DOHH2 (cell line): ENCODE measurements at regions not wholly inside any gene's neighbourhood (a gene's known extent, or its start where the extent isn't known, plus 50 kb on each side); places are given as distances from the start of the nearest gene placed in this dataset.

ENCODE experiments used
- H3F3A ChIP-seq: fragments of 200-600 bp; sonication (generic), shearing (Covaris generic); 2 replicates; pipeline ENCODE4 v1.6.0; 2016; ENCODE audit warnings: antibody characterized with exemption, mild to moderate bottlenecking; ENCODE audit not compliant: control insufficient read depth, insufficient read depth
- H3K27ac ChIP-seq: fragments of 200-600 bp; sonication (generic); 2 replicates; pipeline ENCODE4 v1.5.1; 2014; ENCODE audit warnings: low read depth, mild to moderate bottlenecking, low read length, moderate library complexity
- H3K27me3 ChIP-seq: fragments of 200-600 bp; sonication (generic); 2 replicates; pipeline ENCODE4 v1.6.1; 2014; ENCODE audit warnings: mild to moderate bottlenecking, low read length, mixed read lengths; ENCODE audit not compliant: control insufficient read depth
- H3K36me3 ChIP-seq: fragments of 200-600 bp; sonication (generic); 2 replicates; pipeline ENCODE4 v1.6.1; 2014; ENCODE audit warnings: mild to moderate bottlenecking, low read length, moderate library complexity, mixed read lengths; ENCODE audit not compliant: control insufficient read depth
- H3K4me1 ChIP-seq: fragments of 200-600 bp; sonication (generic); 2 replicates; pipeline ENCODE4 v1.6.1; 2014; ENCODE audit warnings: mild to moderate bottlenecking, low read length, mixed read lengths; ENCODE audit not compliant: control insufficient read depth
- H3K4me2 ChIP-seq: fragments of 200-600 bp; sonication (generic); 2 replicates; pipeline ENCODE4 v1.6.0; 2014; ENCODE audit warnings: mild to moderate bottlenecking, low read length, moderate library complexity
- H3K4me3 ChIP-seq: fragments of 200-600 bp; sonication (generic); 2 replicates; pipeline ENCODE4 v1.5.1; 2014; ENCODE audit warnings: mild to moderate bottlenecking, low read length, mixed read lengths
- H3K79me2 ChIP-seq: fragments of 200-600 bp; sonication (generic); 2 replicates; pipeline ENCODE4 v1.6.1; 2014; ENCODE audit warnings: mild to moderate bottlenecking, low read length, mixed read lengths; ENCODE audit not compliant: control insufficient read depth
- H3K9me2 ChIP-seq: fragments of 200-600 bp; sonication (generic); replicated peaks from 2 replicates; pipeline ENCODE4 v1.6.1; 2014; ENCODE audit warnings: mild to moderate bottlenecking, low read length, mixed read lengths; ENCODE audit not compliant: control insufficient read depth
- H3K9me3 ChIP-seq: fragments of 200-600 bp; sonication (generic); 2 replicates; pipeline ENCODE4 v1.6.1; 2014; ENCODE audit warnings: antibody characterized with exemption, low read length, mixed read lengths; ENCODE audit not compliant: control insufficient read depth, insufficient read depth
- H4K20me1 ChIP-seq: fragments of 200-600 bp; sonication (generic); 2 replicates; pipeline ENCODE4 v1.6.0; 2014; ENCODE audit warnings: low read depth, mild to moderate bottlenecking, antibody characterized with exemption, low read length, moderate library complexity; ENCODE audit not compliant: control insufficient read depth, insufficient read depth
- CTCF ChIP-seq: fragments of 200-600 bp; sonication (generic); IDR thresholded peaks from one replicate; pipeline ENCODE4 v1.5.1; 2014; ENCODE audit warnings: antibody characterized with exemption, mild to moderate bottlenecking, low read depth, low read length; ENCODE audit not compliant: poor library complexity, severe bottlenecking
- EZH2phosphoT487 ChIP-seq: fragments of 200-600 bp; sonication (generic); IDR thresholded peaks from 2 replicates; pipeline ENCODE4 v1.6.1; 2017; ENCODE audit warnings: borderline replicate concordance, mild to moderate bottlenecking, antibody characterized with exemption, low read length, moderate library complexity, mixed read lengths

GRCh38 chr4:93896516-93896915 lies 68.0 kb downstream of the ATOH1 start:
- Histone ChIP-seq H3K9me2 (no peaks in the 10 kb centered on the region), H4K20me1 (no peaks in the 10 kb centered on the region), H3K79me2 (no peaks in the 10 kb centered on the region), H3K4me2 (no peak overlapping the region), H3F3A (no peaks in the 10 kb centered on the region), H3K4me1 (no peaks in the 10 kb centered on the region), H3K9me3 (no peaks in the 10 kb centered on the region), H3K36me3 (no peaks in the 10 kb centered on the region), H3K4me3 (no peak overlapping the region), H3K27ac (no peak overlapping the region), H3K27me3 (no peaks in the 10 kb centered on the region)
- TF ChIP-seq EZH2phosphoT487 (no peak), CTCF (no peak)

- no peak for TF ChIP-seq EZH2phosphoT487
- peak; percentile 55 for TF ChIP-seq CTCF
- no peaks in the 10 kb centered on the region for H3K4me1 ChIP-seq
- no peak overlapping the region for H3K4me2 ChIP-seq
- H3K27ac ChIP-seq = no peak overlapping the region
- no peaks in the 10 kb centered on the region for H3K9me2 ChIP-seq
- no peaks in the 10 kb centered on the region for H3K27me3 ChIP-seq
- no peaks in the 10 kb centered on the region for H3K9me3 ChIP-seq
- H4K20me1 ChIP-seq = no peaks in the 10 kb centered on the region
- no peaks in the 10 kb centered on the region for H3F3A ChIP-seq
- no peak overlapping the region for H3K4me3 ChIP-seq
- H3K79me2 ChIP-seq = no peaks in the 10 kb centered on the region
- H3K36me3 ChIP-seq = no peaks in the 10 kb centered on the region
These were observed 69.0 kb downstream of the ATOH1 start for GRCh38 chr4:93897559-93897958.

- H3K27me3 ChIP-seq = no peaks in the 10 kb centered on the region
- no peaks in the 10 kb centered on the region for H3K79me2 ChIP-seq
- H4K20me1 ChIP-seq = no peaks in the 10 kb centered on the region
- TF ChIP-seq EZH2phosphoT487 (no peak), CTCF (no peak)
- no peaks in the 10 kb centered on the region for H3K4me1 ChIP-seq
- no peaks in the 10 kb centered on the region for H3K36me3 ChIP-seq
- H3F3A ChIP-seq = no peaks in the 10 kb centered on the region
- H3K27ac ChIP-seq = no peak overlapping the region
- no peaks in the 10 kb centered on the region for H3K9me2 ChIP-seq
- H3K4me3 ChIP-seq = no peak overlapping the region
- H3K4me2 ChIP-seq = no peak overlapping the region
- H3K9me3 ChIP-seq = no peaks in the 10 kb centered on the region
These were observed 80.2 kb downstream of the ATOH1 start for GRCh38 chr4:93908778-93909177.

GRCh38 chr4:93911671-93912070 lies 83.1 kb downstream of the ATOH1 start:
- no peak overlapping the region for H3K27ac ChIP-seq
- H3K27me3 ChIP-seq = no peaks in the 10 kb centered on the region
- no peak overlapping the region for H3K4me2 ChIP-seq
- H3K79me2 ChIP-seq = no peaks in the 10 kb centered on the region
- H3F3A ChIP-seq = no peaks in the 10 kb centered on the region
- H3K4me1 ChIP-seq = no peaks in the 10 kb centered on the region
- TF ChIP-seq EZH2phosphoT487 = no peak
- no peak for TF ChIP-seq CTCF
- H3K9me3 ChIP-seq = no peaks in the 10 kb centered on the region
- H3K9me2 ChIP-seq = no peaks in the 10 kb centered on the region
- no peaks in the 10 kb centered on the region for H4K20me1 ChIP-seq
- no peak overlapping the region for H3K4me3 ChIP-seq
- no peaks in the 10 kb centered on the region for H3K36me3 ChIP-seq
